ENCODE measurements at regions not wholly inside any gene's neighbourhood (a gene's known extent, or its start where the extent isn't known, plus 50 kb on each side); places are given as distances from the start of the nearest gene placed in this dataset.
"Not testable (repeated sequence)": the region's sequence is repeated elsewhere in the genome, so short reads cannot be mapped to it uniquely, and the experiment has no call there.

DNA sequence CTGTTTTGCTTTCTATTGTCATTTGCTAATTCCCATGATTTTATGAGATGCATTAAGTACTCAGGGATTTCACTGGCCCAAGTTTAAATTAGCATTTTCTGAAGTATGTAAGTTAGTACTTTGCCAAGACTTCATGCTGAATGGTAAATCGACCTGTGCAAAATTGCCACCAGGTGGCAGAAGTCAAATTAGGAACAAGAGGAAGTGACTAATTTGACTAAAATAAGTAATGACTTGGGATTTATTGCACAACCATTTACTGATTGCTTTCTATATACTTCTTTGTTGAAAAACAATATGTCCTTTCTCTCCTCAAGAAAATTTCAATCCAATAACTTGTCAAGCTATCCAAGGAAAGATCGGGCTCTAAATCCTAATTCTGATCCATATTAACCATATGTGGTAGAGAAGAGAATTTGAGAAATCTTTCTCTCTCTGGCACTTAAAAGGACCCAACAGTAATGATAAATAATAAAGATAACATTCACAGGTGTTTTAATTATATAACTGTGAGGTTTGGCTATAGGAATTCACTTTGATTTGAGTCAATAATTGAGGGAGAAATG, 253.7 kb upstream of the CHORDC1 start:
- Histone ChIP-seq H3K36me3 (ENCODE audit: control insufficient read depth, insufficient read depth, low read length) (no peaks in the 10 kb centered on the region), H3K4me3 (ENCODE audit: low read depth, low read length) (no peak overlapping the region), H3K27me3 (ENCODE audit: control insufficient read depth, insufficient read depth, low read length) (no peaks in the 10 kb centered on the region)
- peak; percentile 28 for DNase-seq (ENCODE audit: low read depth)
- TF ChIP-seq CTCF (IDR thresholded peaks at IDR 0.05; ENCODE audit: insufficient read depth, low read length, poor library complexity, severe bottlenecking) = peak; percentile 52

DNA sequence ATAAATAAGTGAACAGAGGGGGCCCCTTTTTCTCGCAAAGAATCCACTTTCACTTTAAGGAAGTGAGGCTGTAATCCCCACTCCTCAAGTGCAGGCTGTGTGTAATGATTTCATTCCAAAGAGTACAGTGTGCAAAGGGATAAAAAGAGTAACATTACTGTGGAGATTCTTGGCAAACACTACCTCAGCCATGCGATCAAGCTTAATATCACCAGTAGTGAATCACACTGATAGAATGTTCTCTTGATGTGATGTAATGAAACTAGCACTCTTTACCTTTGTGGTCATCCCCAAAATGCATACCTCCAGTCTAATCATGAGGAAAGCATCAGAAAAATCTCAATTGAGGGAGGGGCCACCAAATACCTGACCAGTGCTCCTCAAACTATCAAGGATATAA, 246.1 kb upstream of the CHORDC1 start:
- Histone ChIP-seq H3K4me3 (ENCODE audit: low read depth, low read length) (no peak overlapping the region), H3K36me3 (ENCODE audit: control insufficient read depth, insufficient read depth, low read length) (no peaks in the 10 kb centered on the region), H3K27me3 (ENCODE audit: control insufficient read depth, insufficient read depth, low read length) (no peaks in the 10 kb centered on the region)
- DNase-seq (ENCODE audit: low read depth) = peak; percentile 86
- no peak for TF ChIP-seq CTCF (IDR thresholded peaks at IDR 0.05; ENCODE audit: insufficient read depth, low read length, poor library complexity, severe bottlenecking)

DNA sequence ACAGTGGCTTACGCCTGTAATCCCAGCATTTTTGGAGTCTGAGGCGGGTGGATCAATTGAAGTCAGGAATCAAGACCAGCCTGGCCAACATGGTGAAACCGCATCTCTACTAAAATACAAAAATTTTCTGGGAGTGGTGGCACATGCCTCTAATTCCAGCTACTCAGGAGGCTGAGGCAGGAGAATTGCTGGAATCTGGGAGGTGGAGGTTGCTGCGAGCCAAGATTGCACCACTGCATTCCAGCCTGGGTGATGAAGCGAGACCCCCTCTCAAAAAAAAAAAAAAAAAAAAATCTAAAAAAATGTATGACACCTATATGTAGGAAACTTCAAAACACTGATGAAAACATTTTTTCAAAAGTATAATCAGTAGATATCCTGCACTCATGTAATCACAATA, 242.7 kb upstream of the CHORDC1 start:
- no peak for DNase-seq (ENCODE audit: low read depth)
- no peaks in the 10 kb centered on the region for H3K27me3 ChIP-seq (ENCODE audit: control insufficient read depth, insufficient read depth, low read length)
- no peak for TF ChIP-seq CTCF (IDR thresholded peaks at IDR 0.05; ENCODE audit: insufficient read depth, low read length, poor library complexity, severe bottlenecking)
- H3K4me3 ChIP-seq (ENCODE audit: low read depth, low read length) = no peak overlapping the region
- no peaks in the 10 kb centered on the region for H3K36me3 ChIP-seq (ENCODE audit: control insufficient read depth, insufficient read depth, low read length)

DNA sequence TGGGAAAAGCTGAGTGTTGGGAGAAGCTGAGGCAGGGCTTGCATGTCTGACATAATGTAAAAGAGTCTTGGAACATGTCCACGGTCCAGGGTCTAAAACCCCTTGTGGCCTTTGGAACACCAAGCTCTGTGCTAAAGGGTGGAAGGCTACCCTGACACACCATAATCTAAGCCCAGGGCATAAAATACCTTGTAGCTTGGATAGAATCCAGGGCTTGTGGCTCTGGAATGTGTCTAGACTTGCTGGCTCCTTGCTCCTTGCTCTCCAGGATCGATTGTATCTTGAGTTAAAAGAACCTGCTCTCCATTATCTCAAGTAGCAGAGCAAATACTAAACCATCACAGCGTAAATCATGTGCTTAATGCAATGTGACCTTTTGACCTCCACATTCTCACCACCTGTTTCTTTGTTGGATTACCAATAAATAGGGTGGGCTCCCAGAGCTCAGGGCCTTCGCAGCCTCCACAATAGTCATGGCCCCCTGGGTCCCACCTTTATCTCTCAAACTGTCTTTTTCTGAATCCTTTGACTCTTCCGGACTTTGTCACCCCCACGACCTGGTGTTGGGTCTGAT, 232.6 kb upstream of the CHORDC1 start:
- DNase-seq (ENCODE audit: low read depth); H3K4me3 ChIP-seq (ENCODE audit: low read depth, low read length); H3K27me3 ChIP-seq (ENCODE audit: control insufficient read depth, insufficient read depth, low read length); H3K36me3 ChIP-seq (ENCODE audit: control insufficient read depth, insufficient read depth, low read length): not testable (repeated sequence)

- H3K4me3 ChIP-seq (ENCODE audit: low read depth, low read length) = no peak overlapping the region
- no peaks in the 10 kb centered on the region for H3K27me3 ChIP-seq (ENCODE audit: control insufficient read depth, insufficient read depth, low read length)
- no peak for TF ChIP-seq CTCF (IDR thresholded peaks at IDR 0.05; ENCODE audit: insufficient read depth, low read length, poor library complexity, severe bottlenecking)
- no peak for DNase-seq (ENCODE audit: low read depth)
- no peaks in the 10 kb centered on the region for H3K36me3 ChIP-seq (ENCODE audit: control insufficient read depth, insufficient read depth, low read length)
These were observed 230.7 kb upstream of the CHORDC1 start for GRCh38 chr11:90453525-90453924.

DNA sequence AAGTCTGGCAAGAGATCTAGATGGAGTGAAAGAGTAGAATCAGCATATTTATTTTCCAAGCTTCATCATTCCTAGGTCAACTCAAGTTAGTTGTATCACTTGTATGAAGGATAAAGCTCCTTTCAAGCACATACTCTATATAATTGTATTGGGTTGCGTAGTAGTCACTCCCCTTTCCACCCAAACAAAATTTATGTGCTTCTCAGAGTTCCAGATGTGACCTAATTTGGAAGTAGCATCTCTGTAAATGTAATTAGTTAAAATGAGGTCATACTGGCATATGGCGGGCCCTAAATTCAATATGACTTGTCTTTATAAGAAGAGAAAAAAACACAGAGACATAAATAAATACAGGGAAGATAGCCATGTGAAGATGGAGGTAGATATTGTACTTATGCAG, 226.8 kb upstream of the CHORDC1 start:
- TF ChIP-seq CTCF (IDR thresholded peaks at IDR 0.05; ENCODE audit: insufficient read depth, low read length, poor library complexity, severe bottlenecking) = no peak
- DNase-seq (ENCODE audit: low read depth) = no peak
- H3K4me3 ChIP-seq (ENCODE audit: low read depth, low read length) = no peak overlapping the region
- no peaks in the 10 kb centered on the region for H3K36me3 ChIP-seq (ENCODE audit: control insufficient read depth, insufficient read depth, low read length)
- H3K27me3 ChIP-seq (ENCODE audit: control insufficient read depth, insufficient read depth, low read length) = no peaks in the 10 kb centered on the region

Data from kidney epithelial cell (primary cell).